Muscle layer of duodenum (tissue), 2 donors: ENCODE measurements at regions not wholly inside any gene's neighbourhood (a gene's known extent, or its start where the extent isn't known, plus 50 kb on each side); places are given as distances from the start of the nearest gene placed in this dataset.
"Not testable (repeated sequence)": the region's sequence is repeated elsewhere in the genome, so short reads cannot be mapped to it uniquely, and the experiment has no call there.

ENCODE experiments used
- H3K27ac ChIP-seq: one replicate; pipeline ENCODE4 v1.7.0; 2013; ENCODE audit warnings: mild to moderate bottlenecking, low read length
- H3K27me3 ChIP-seq: one replicate; pipeline ENCODE4 v1.7.0; 2013; ENCODE audit warnings: low read depth, mild to moderate bottlenecking, control low read depth, low read length
- H3K36me3 ChIP-seq, 2 donors: one replicate each; pipeline ENCODE4 v1.7.0; 2013; ENCODE audit warnings: low read length in 2 of 2, control low read depth in 1 of 2, mild to moderate bottlenecking in 1 of 2; ENCODE audit not compliant: insufficient read depth in 2 of 2, control insufficient read depth in 1 of 2
- H3K4me1 ChIP-seq, 2 donors: one replicate each; pipeline ENCODE4 v1.7.0; 2013; ENCODE audit warnings: low read length in 2 of 2, mild to moderate bottlenecking in 2 of 2, control low read depth in 1 of 2, moderate library complexity in 1 of 2; ENCODE audit not compliant: insufficient read depth in 2 of 2, control insufficient read depth in 1 of 2
- H3K4me3 ChIP-seq, 2 donors: one replicate each; pipeline ENCODE4 v1.7.0; 2013; ENCODE audit warnings: low read length in 2 of 2, low read depth in 1 of 2, mild to moderate bottlenecking in 1 of 2
- H3K9me3 ChIP-seq, 2 donors: one replicate each; pipeline ENCODE4 v1.7.0; 2013; ENCODE audit warnings: low read length in 2 of 2, control low read depth in 1 of 2, mild to moderate bottlenecking in 1 of 2; ENCODE audit not compliant: control insufficient read depth in 1 of 2
- donor health status: healthy.

GRCh38 chr5:88045165-88045564, 223.5 kb downstream of the TMEM161B start:
- H3K27ac ChIP-seq = no peak overlapping the region
- no peaks in the 10 kb centered on the region for H3K36me3 ChIP-seq
- H3K9me3 ChIP-seq = no peaks in the 10 kb centered on the region
- no peaks in the 10 kb centered on the region for H3K4me1 ChIP-seq
- no peaks in the 10 kb centered on the region for H3K27me3 ChIP-seq
- no peak overlapping the region for H3K4me3 ChIP-seq

GRCh38 chr5:88034520-88034919, 234.1 kb downstream of the TMEM161B start:
- H3K9me3 ChIP-seq = no peaks in the 10 kb centered on the region
- H3K27me3 ChIP-seq = no peaks in the 10 kb centered on the region
- H3K4me1 ChIP-seq = no peaks in the 10 kb centered on the region
- H3K36me3 ChIP-seq = no peaks in the 10 kb centered on the region
- no peak overlapping the region for H3K4me3 ChIP-seq
- no peak overlapping the region for H3K27ac ChIP-seq

- H3K27me3 ChIP-seq = no peaks in the 10 kb centered on the region
Measured at GRCh38 chr5:88033191-88033590, 235.5 kb downstream of the TMEM161B start.

GRCh38 chr5:88029011-88029410, 239.6 kb downstream of the TMEM161B start:
- H3K36me3 ChIP-seq = no peaks in the 10 kb centered on the region
- H3K4me3 ChIP-seq = no peak overlapping the region
- H3K9me3 ChIP-seq = no peaks in the 10 kb centered on the region
- H3K27ac ChIP-seq = no peak overlapping the region
- H3K4me1 ChIP-seq = no peaks in the 10 kb centered on the region
- no peaks in the 10 kb centered on the region for H3K27me3 ChIP-seq

More at GRCh38 chr5:88033191-88033590, 235.5 kb downstream of the TMEM161B start:
- Histone ChIP-seq H3K4me3 (no peak overlapping the region), H3K9me3 (no peaks in the 10 kb centered on the region), H3K36me3 (no peaks in the 10 kb centered on the region), H3K27ac (no peak overlapping the region), H3K4me1 (no peaks in the 10 kb centered on the region)

- Histone ChIP-seq H3K27me3 (no peaks in the 10 kb centered on the region), H3K9me3 (no peaks in the 10 kb centered on the region), H3K4me1 (no peaks in the 10 kb centered on the region), H3K4me3 (no peak overlapping the region), H3K27ac (no peak overlapping the region), H3K36me3 (no peaks in the 10 kb centered on the region)
Measured at GRCh38 chr5:88021141-88021540, 247.5 kb downstream of the TMEM161B start.

GRCh38 chr5:88014984-88015383, 253.7 kb downstream of the TMEM161B start:
- not testable (repeated sequence) for H3K9me3 ChIP-seq, H3K4me1 ChIP-seq, H3K27me3 ChIP-seq, H3K4me3 ChIP-seq, H3K27ac ChIP-seq, H3K36me3 ChIP-seq

- Histone ChIP-seq H3K4me3 (no peak overlapping the region), H3K36me3 (no peaks in the 10 kb centered on the region), H3K27me3 (no peaks in the 10 kb centered on the region), H3K27ac (no peak overlapping the region), H3K4me1 (no peaks in the 10 kb centered on the region), H3K9me3 (no peaks in the 10 kb centered on the region)
Measured at GRCh38 chr5:88000877-88001276, 267.8 kb downstream of the TMEM161B start.

GRCh38 chr5:87997662-87998061, 271.0 kb downstream of the TMEM161B start:
- Histone ChIP-seq H3K4me3 (no peak overlapping the region), H3K36me3 (no peaks in the 10 kb centered on the region), H3K9me3 (no peaks in the 10 kb centered on the region), H3K4me1 (no peaks in the 10 kb centered on the region), H3K27me3 (no peaks in the 10 kb centered on the region), H3K27ac (no peak overlapping the region)

- H3K27ac ChIP-seq = no peak overlapping the region
- H3K9me3 ChIP-seq = no peaks in the 10 kb centered on the region
- no peak overlapping the region for H3K4me3 ChIP-seq
- H3K4me1 ChIP-seq = no peaks in the 10 kb centered on the region
- no peaks in the 10 kb centered on the region for H3K27me3 ChIP-seq
- H3K36me3 ChIP-seq = no peaks in the 10 kb centered on the region
Measured at GRCh38 chr5:87966213-87966612, 302.4 kb downstream of the TMEM161B start.

- no peak overlapping the region for H3K27ac ChIP-seq
- H3K4me1 ChIP-seq = no peaks in the 10 kb centered on the region
- no peaks in the 10 kb centered on the region for H3K9me3 ChIP-seq
- H3K27me3 ChIP-seq = no peaks in the 10 kb centered on the region
- no peaks in the 10 kb centered on the region for H3K36me3 ChIP-seq
- no peak overlapping the region for H3K4me3 ChIP-seq
Measured at GRCh38 chr5:87954121-87954520, 314.5 kb downstream of the TMEM161B start.

- no peaks in the 10 kb centered on the region for H3K27me3 ChIP-seq
- no peak overlapping the region for H3K4me3 ChIP-seq
- no peaks in the 10 kb centered on the region for H3K9me3 ChIP-seq
- H3K4me1 ChIP-seq = no peaks in the 10 kb centered on the region
- H3K27ac ChIP-seq = no peak overlapping the region
- no peaks in the 10 kb centered on the region for H3K36me3 ChIP-seq
Measured at GRCh38 chr5:87951661-87952060, 317.0 kb downstream of the TMEM161B start.

GRCh38 chr5:87949676-87950631, 318.7 kb downstream of the TMEM161B start:
- Histone ChIP-seq H3K27ac (no peak overlapping the region), H3K9me3 (no peaks in the 10 kb centered on the region), H3K4me3 (no peak overlapping the region)

More at GRCh38 chr5:87949676-87950631, 318.7 kb downstream of the TMEM161B start:
- Histone ChIP-seq H3K36me3 (no peaks in the 10 kb centered on the region), H3K27me3 (no peaks in the 10 kb centered on the region), H3K4me1 (no peaks in the 10 kb centered on the region)
